ENCODE measurements at regions not wholly inside any gene's neighbourhood (a gene's known extent, or its start where the extent isn't known, plus 50 kb on each side); places are given as distances from the start of the nearest gene placed in this dataset.

GRCh38 chr5:111636736-111637135, 120.3 kb downstream of the NREP start:
- no peak for TF ChIP-seq CTCF (IDR thresholded peaks at IDR 0.05 in 4 of 5, conservative IDR thresholded peaks at IDR 0.05 in 1 of 5)
- no peak for TF ChIP-seq POLR2A (IDR thresholded peaks at IDR 0.05)

Measured in gastrocnemius medialis (tissue), 4 donors.